GM23338 (cell line): ENCODE measurements at regions not wholly inside any gene's neighbourhood (a gene's known extent, or its start where the extent isn't known, plus 50 kb on each side); places are given as distances from the start of the nearest gene placed in this dataset.

Experiments
- ATAC-seq: fragments of 200-7000 bp; cut with Tn5 transposase; 3 replicates; pipeline ENCODE4 v1.9.1; 2020
- DNase-seq: peaks from one replicate; pipeline ENCODE4 v3.0.0-alpha.2; 2015; ENCODE audit warnings: low spot score
- H2AFZ ChIP-seq: fragments of 200-600 bp; sonication (generic); 2 replicates; pipeline ENCODE4 v1.8.0; 2016; ENCODE audit warnings: antibody characterized with exemption, mild to moderate bottlenecking, moderate library complexity
- H3F3A ChIP-seq: fragments of 200-600 bp; sonication (generic); replicated peaks from 2 replicates; pipeline ENCODE4 v1.8.0; 2017; ENCODE audit warnings: antibody characterized with exemption, mixed run types, low read depth
- H3K27ac ChIP-seq: fragments of 200-600 bp; sonication (generic); 2 replicates; pipeline ENCODE4 v1.6.1; 2016; ENCODE audit warnings: low read depth
- H3K27me3 ChIP-seq: fragments of 200-600 bp; sonication (generic); 2 replicates; pipeline ENCODE4 v1.8.0; 2016; ENCODE audit warnings: mild to moderate bottlenecking, mixed run types, moderate library complexity; ENCODE audit not compliant: insufficient read depth
- H3K36me3 ChIP-seq: fragments of 200-600 bp; sonication (generic); 2 replicates; pipeline ENCODE4 v1.8.0; 2016; ENCODE audit warnings: mild to moderate bottlenecking; ENCODE audit not compliant: insufficient read depth
- H3K4me1 ChIP-seq: fragments of 200-600 bp; sonication (generic); 2 replicates; pipeline ENCODE4 v1.8.0; 2016; ENCODE audit warnings: mild to moderate bottlenecking, moderate library complexity; ENCODE audit not compliant: insufficient read depth
- H3K4me2 ChIP-seq: fragments of 200-600 bp; sonication (generic); 2 replicates; pipeline ENCODE4 v1.7.1; 2017; ENCODE audit warnings: mixed run types
- H3K4me3 ChIP-seq: fragments of 200-600 bp; sonication (generic); 2 replicates; pipeline ENCODE4 v1.6.1; 2016; ENCODE audit warnings: mixed run types
- H3K79me2 ChIP-seq: fragments of 200-600 bp; sonication (generic); replicated peaks from 2 replicates; pipeline ENCODE4 v1.8.0; 2017; ENCODE audit warnings: mild to moderate bottlenecking; ENCODE audit not compliant: insufficient read depth
- H3K9me2 ChIP-seq: fragments of 200-600 bp; sonication (generic); 2 replicates; pipeline ENCODE4 v1.8.0; 2017; ENCODE audit not compliant: insufficient read depth
- H4K20me1 ChIP-seq: fragments of 200-600 bp; sonication (generic); replicated peaks from 2 replicates; pipeline ENCODE4 v1.8.0; 2017; ENCODE audit warnings: mild to moderate bottlenecking; ENCODE audit not compliant: insufficient read depth
- H3K27ac Mint-ChIP-seq: 2 replicates; pipeline ENCODE4 v1.8.0; 2020; ENCODE audit warnings: inconsistent platforms, mild to moderate bottlenecking, moderate library complexity, mixed read lengths
- H3K27me3 Mint-ChIP-seq: 3 replicates; pipeline ENCODE4 v1.8.0; 2022; ENCODE audit warnings: low read depth, mild to moderate bottlenecking, moderate library complexity, mixed read lengths, inconsistent platforms; ENCODE audit not compliant: insufficient read depth, poor library complexity
- H3K36me3 Mint-ChIP-seq: 3 replicates; pipeline ENCODE4 v1.8.0; 2021; ENCODE audit warnings: low read depth, mild to moderate bottlenecking, inconsistent platforms, moderate library complexity, mixed read lengths
- H3K4me1 Mint-ChIP-seq: 3 replicates; pipeline ENCODE4 v1.8.0; 2020; ENCODE audit warnings: mild to moderate bottlenecking, inconsistent platforms, mixed read lengths
- H3K4me3 Mint-ChIP-seq: 3 replicates; pipeline ENCODE4 v1.8.0; 2021; ENCODE audit warnings: moderate library complexity, mild to moderate bottlenecking, inconsistent platforms, mixed read lengths
- H3K9me3 Mint-ChIP-seq: 3 replicates; pipeline ENCODE4 v1.8.0; 2020; ENCODE audit warnings: moderate library complexity, mild to moderate bottlenecking, inconsistent platforms, mixed read lengths
- ZNF114 ChIP-seq: fragments of 250-450 bp; sonication (Bioruptor Pico); IDR thresholded peaks from 2 replicates; pipeline ENCODE4 v1.5.0; 2020; ENCODE audit warnings: mild to moderate bottlenecking, moderate library complexity
- ZNF331 ChIP-seq: fragments of 250-450 bp; sonication (Bioruptor Pico); IDR thresholded peaks from 2 replicates; pipeline ENCODE4 v1.5.0; 2020; ENCODE audit warnings: low read depth, mild to moderate bottlenecking, moderate library complexity
- TF ChIP-seq, protein P1 (sequence below): fragments of 250-450 bp; sonication (Bioruptor Pico); IDR thresholded peaks from 2 replicates; pipeline ENCODE4 v1.5.0; 2020; ENCODE audit warnings: mild to moderate bottlenecking, moderate library complexity
- TF ChIP-seq, protein P2 (sequence below): IDR thresholded peaks from 2 replicates; pipeline ENCODE4 v1.6.1; 2016; ENCODE audit warnings: antibody characterized with exemption
- TF ChIP-seq, protein P3 (sequence below): IDR thresholded peaks from one replicate; pipeline ENCODE4 v1.6.1; 2018; ENCODE audit warnings: antibody characterized with exemption; ENCODE audit not compliant: unreplicated experiment

DNA sequence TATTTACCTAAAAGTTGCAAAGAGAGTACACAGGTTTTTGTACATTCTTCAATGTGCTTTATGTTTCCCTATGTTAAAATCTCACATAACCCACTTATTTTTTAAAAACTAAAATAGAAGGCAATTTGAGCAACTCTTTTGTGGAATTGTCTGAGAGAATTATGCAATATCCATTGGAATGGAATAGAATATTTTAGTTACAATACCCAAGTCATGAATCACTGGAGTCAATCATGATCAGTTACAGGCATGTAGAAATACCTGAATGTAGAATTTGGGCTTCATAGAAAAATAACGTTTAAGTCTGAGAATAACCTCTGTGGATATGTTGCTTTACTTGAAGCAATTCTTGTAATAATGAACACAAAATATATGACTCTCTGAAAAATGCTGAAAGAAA, 143.3 kb downstream of the FGF10 start (continued):
- TF ChIP-seq, protein P1, sequence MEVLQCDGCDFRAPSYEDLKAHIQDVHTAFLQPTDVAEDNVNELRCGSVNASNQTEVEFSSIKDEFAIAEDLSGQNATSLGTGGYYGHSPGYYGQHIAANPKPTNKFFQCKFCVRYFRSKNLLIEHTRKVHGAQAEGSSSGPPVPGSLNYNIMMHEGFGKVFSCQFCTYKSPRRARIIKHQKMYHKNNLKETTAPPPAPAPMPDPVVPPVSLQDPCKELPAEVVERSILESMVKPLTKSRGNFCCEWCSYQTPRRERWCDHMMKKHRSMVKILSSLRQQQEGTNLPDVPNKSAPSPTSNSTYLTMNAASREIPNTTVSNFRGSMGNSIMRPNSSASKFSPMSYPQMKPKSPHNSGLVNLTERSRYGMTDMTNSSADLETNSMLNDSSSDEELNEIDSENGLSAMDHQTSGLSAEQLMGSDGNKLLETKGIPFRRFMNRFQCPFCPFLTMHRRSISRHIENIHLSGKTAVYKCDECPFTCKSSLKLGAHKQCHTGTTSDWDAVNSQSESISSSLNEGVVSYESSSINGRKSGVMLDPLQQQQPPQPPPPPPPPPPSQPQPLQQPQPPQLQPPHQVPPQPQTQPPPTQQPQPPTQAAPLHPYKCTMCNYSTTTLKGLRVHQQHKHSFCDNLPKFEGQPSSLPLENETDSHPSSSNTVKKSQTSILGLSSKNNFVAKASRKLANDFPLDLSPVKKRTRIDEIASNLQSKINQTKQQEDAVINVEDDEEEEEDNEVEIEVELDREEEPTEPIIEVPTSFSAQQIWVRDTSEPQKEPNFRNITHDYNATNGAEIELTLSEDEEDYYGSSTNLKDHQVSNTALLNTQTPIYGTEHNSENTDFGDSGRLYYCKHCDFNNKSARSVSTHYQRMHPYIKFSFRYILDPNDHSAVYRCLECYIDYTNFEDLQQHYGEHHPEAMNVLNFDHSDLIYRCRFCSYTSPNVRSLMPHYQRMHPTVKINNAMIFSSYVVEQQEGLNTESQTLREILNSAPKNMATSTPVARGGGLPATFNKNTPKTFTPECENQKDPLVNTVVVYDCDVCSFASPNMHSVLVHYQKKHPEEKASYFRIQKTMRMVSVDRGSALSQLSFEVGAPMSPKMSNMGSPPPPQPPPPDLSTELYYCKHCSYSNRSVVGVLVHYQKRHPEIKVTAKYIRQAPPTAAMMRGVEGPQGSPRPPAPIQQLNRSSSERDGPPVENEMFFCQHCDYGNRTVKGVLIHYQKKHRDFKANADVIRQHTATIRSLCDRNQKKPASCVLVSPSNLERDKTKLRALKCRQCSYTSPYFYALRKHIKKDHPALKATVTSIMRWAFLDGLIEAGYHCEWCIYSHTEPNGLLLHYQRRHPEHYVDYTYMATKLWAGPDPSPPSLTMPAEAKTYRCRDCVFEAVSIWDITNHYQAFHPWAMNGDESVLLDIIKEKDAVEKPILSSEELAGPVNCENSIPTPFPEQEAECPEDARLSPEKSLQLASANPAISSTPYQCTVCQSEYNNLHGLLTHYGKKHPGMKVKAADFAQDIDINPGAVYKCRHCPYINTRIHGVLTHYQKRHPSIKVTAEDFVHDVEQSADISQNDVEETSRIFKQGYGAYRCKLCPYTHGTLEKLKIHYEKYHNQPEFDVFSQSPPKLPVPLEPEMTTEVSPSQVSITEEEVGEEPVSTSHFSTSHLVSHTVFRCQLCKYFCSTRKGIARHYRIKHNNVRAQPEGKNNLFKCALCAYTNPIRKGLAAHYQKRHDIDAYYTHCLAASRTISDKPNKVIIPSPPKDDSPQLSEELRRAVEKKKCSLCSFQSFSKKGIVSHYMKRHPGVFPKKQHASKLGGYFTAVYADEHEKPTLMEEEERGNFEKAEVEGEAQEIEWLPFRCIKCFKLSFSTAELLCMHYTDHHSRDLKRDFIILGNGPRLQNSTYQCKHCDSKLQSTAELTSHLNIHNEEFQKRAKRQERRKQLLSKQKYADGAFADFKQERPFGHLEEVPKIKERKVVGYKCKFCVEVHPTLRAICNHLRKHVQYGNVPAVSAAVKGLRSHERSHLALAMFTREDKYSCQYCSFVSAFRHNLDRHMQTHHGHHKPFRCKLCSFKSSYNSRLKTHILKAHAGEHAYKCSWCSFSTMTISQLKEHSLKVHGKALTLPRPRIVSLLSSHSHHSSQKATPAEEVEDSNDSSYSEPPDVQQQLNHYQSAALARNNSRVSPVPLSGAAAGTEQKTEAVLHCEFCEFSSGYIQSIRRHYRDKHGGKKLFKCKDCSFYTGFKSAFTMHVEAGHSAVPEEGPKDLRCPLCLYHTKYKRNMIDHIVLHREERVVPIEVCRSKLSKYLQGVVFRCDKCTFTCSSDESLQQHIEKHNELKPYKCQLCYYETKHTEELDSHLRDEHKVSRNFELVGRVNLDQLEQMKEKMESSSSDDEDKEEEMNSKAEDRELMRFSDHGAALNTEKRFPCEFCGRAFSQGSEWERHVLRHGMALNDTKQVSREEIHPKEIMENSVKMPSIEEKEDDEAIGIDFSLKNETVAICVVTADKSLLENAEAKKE (CRISPR knock-in tag), result no peak

DNA sequence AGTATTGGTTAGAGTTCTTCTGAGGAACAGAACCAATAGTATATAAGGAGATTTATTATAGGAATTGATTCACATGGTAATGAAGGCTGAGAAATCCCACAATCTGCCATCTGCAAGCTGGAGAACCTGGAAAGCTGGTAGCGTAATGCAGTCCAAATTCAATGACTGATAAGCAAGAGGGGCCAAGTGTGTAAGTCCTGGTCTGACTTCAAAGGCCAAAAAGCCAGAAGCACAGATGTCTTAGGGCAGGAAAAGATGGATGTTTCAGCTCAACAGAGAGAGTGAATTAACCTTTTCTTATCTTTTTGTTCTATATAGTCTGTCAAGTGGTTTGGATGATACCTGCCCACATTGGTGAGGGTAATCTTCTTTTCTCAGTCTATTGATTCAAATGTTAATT, 146.4 kb downstream of the FGF10 start:
- no peaks in the 10 kb centered on the region for H3K79me2 ChIP-seq
- H2AFZ ChIP-seq, result no peak overlapping the region
- Mint-ChIP-seq H3K9me3 (no peaks in the 10 kb centered on the region; the same call in 2 of the 3 replicates), H3K27me3 (no peaks in the 10 kb centered on the region), H3K4me3 (no peak overlapping the region), H3K36me3 (no peaks in the 10 kb centered on the region), H3K4me1 (peaks cover 20% of the 10 kb centered on the region), H3K27ac (no peak overlapping the region)
- H3K9me2 ChIP-seq, result no peaks in the 10 kb centered on the region
- H3K36me3 ChIP-seq, result no peaks in the 10 kb centered on the region
- H3K4me1 ChIP-seq, result peaks cover 20% of the 10 kb centered on the region
- no peak overlapping the region for H3K4me3 ChIP-seq
- H3F3A ChIP-seq, result no peaks in the 10 kb centered on the region
- ATAC-seq (no peak), DNase-seq (no peak)
- no peaks in the 10 kb centered on the region for H4K20me1 ChIP-seq
- H3K27ac ChIP-seq, result no peak overlapping the region
- no peak overlapping the region for H3K4me2 ChIP-seq
- no peaks in the 10 kb centered on the region for H3K27me3 ChIP-seq
- TF ChIP-seq, protein P1 (CRISPR knock-in tag), result no peak
- TF ChIP-seq, protein P2, sequence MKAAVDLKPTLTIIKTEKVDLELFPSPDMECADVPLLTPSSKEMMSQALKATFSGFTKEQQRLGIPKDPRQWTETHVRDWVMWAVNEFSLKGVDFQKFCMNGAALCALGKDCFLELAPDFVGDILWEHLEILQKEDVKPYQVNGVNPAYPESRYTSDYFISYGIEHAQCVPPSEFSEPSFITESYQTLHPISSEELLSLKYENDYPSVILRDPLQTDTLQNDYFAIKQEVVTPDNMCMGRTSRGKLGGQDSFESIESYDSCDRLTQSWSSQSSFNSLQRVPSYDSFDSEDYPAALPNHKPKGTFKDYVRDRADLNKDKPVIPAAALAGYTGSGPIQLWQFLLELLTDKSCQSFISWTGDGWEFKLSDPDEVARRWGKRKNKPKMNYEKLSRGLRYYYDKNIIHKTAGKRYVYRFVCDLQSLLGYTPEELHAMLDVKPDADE, result no peak
- TF ChIP-seq ZNF114 (CRISPR knock-in tag) (no peak), ZNF331 (CRISPR knock-in tag) (no peak)
- TF ChIP-seq, protein P3, sequence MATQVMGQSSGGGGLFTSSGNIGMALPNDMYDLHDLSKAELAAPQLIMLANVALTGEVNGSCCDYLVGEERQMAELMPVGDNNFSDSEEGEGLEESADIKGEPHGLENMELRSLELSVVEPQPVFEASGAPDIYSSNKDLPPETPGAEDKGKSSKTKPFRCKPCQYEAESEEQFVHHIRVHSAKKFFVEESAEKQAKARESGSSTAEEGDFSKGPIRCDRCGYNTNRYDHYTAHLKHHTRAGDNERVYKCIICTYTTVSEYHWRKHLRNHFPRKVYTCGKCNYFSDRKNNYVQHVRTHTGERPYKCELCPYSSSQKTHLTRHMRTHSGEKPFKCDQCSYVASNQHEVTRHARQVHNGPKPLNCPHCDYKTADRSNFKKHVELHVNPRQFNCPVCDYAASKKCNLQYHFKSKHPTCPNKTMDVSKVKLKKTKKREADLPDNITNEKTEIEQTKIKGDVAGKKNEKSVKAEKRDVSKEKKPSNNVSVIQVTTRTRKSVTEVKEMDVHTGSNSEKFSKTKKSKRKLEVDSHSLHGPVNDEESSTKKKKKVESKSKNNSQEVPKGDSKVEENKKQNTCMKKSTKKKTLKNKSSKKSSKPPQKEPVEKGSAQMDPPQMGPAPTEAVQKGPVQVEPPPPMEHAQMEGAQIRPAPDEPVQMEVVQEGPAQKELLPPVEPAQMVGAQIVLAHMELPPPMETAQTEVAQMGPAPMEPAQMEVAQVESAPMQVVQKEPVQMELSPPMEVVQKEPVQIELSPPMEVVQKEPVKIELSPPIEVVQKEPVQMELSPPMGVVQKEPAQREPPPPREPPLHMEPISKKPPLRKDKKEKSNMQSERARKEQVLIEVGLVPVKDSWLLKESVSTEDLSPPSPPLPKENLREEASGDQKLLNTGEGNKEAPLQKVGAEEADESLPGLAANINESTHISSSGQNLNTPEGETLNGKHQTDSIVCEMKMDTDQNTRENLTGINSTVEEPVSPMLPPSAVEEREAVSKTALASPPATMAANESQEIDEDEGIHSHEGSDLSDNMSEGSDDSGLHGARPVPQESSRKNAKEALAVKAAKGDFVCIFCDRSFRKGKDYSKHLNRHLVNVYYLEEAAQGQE, result no peak
